HG03196 (cell line): ENCODE measurements at regions not wholly inside any gene's neighbourhood (a gene's known extent, or its start where the extent isn't known, plus 50 kb on each side); places are given as distances from the start of the nearest gene placed in this dataset.

ENCODE experiments used
- ATAC-seq: cut with Tn5 transposase; IDR thresholded peaks from one replicate; pipeline ENCODE4 v1.9.1; 2021; ENCODE audit not compliant: unreplicated experiment

- ATAC-seq: no peak
Measured at GRCh38 chr14:65278589-65278988, 133.9 kb upstream of the FUT8 start.

GRCh38 chr14:65279510-65279909, 133.0 kb upstream of the FUT8 start:
- ATAC-seq: no peak

DNA sequence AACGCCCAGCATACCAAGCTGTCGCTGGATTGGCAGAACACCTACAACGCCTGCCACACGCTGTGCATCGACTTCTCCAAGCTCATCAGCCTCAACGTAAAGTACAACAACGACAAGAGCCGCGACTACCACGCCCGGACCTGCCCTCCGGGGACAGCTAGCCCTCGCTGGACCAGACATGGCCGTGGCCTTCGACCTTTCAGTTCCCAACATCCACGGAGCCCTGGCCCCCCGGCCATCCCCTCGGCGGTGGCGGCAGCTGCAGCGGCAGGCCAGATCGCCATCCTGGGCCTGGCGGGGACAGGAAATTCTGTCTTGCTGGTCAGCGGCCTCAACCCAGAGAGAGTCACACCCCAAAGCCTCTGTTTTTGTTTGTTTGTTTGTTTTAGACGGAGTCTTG, 132.6 kb upstream of the FUT8 start:
- no peak for ATAC-seq

DNA sequence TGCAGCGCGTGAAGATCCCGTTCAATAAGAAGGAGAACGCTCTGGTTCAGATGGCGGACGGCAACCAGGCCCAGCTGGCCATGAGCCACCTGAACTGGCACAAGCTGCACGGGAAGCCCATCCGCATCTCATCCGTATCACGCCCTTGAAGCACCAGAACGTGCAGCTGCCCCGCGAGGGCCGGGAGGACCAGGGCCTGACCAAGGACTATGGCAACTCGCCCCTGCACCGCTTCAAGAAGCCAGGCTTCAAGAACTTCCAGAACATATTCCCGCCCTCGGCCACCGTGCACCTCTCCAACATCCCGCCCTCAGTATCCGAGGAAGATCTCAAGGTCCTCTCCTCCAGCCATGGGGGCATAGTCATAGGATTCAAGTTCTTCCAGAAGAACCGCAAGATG, 131.9 kb upstream of the FUT8 start:
- no peak for ATAC-seq

- no peak for ATAC-seq
Measured at GRCh38 chr14:65281991-65282895, 130.3 kb upstream of the FUT8 start.

- ATAC-seq: no peak
Measured at GRCh38 chr14:65282896-65283253, 129.7 kb upstream of the FUT8 start.

DNA sequence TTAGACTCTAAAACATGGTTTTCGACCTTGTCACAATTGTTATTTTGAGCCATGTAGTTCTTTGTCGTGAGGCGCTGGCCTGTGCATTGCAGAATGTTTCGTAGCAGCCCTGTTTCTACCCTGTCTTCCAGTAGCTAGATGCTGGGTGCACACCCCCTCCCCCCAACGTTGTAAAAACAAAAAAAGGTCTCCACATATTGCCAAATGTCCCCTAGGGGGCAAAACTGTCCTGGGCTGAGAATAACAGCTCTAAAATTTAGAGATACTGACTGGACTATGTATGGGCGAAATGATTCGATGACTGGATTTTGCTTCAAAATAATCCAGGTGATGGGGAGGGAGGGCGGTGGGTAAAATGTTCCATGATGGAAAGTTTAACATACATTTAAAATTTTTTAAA, 126.1 kb upstream of the FUT8 start:
- ATAC-seq: no peak

DNA sequence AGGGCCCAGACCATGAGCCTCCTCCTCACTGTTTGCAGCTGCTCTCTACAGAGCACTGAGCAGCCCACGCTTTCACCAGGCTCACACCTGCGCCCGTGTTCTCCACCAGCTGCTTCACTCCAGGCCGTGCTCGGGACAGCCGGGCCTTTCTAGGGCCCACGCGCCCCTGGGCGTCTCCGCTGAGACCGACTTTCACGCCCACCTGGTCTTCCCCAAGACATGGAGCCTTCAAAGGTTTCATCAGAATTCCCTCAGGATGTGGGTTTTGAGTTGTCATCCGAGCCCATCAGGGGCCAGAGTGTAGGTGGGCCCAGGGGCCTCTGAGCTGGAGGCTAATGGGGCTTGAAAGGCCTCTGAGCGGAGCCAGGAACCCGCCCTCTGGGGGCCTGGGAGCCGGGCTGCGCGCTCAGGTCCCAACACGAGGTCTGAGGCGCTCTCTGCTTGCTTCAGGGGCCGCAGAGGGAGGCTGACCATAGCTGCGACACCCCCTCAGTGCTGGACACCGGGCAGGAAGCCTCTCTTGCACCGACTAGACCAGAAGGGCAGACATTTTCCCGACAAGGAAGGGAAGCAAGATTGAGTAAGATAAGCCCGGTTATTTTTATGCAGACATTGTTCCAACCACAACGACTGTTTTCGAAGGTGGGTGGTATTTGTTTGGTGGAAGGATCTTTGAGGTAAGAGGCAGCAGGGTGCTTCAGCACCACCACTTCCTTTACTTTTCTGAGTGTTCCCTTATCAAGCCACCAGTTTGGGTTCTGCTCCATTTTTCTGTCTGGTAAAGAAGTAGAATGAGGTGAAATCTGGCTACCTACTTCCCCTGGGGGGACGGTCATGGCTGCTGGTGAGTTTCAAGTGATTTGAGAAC, 125.0 kb upstream of the FUT8 start:
- peak; percentile 47 for ATAC-seq

- ATAC-seq: no peak
Measured at GRCh38 chr14:65290830-65291229, 121.7 kb upstream of the FUT8 start.

- ATAC-seq: no peak
Measured at GRCh38 chr14:65291531-65291930, 121.0 kb upstream of the FUT8 start.

DNA sequence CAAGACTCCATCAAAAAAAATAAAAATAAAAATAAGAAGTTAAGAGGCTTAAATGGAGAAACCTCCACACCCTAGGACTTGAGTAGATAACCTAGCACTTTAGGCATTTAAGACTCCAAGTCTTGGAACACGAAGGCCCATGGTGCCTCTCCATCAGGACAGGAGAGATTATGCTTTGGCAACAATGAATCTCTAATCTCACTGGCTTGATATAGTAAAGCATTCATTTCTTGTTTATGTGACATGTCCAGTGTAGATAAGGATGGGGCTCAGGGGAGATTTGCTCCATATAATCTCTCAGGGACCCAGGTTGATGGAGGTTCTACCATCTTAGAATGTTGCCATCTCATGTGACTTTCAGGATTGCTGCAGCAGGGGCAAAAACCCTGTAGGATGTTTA, 117.7 kb upstream of the FUT8 start:
- ATAC-seq: no peak

DNA sequence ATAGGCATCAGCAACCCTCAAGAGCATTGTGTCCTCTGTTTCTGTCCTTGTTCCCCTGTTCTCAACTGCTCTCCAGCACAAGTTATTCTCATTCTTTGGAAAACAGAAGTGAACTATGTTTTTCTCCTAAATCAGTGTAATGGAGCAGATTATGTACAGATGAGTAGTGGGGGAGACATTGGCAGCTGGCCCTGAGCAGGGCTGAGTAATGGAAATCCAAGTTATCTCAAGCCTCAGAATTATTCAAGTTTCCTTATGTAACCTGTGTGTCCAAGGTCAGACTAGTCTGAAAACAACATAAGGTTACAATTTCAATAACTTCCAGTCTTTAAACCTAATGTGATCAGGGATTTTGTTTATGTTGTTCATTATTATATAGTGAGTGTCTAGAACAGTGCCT, 116.1 kb upstream of the FUT8 start:
- no peak for ATAC-seq

GRCh38 chr14:65296876-65297275, 115.7 kb upstream of the FUT8 start:
- ATAC-seq: no peak

DNA sequence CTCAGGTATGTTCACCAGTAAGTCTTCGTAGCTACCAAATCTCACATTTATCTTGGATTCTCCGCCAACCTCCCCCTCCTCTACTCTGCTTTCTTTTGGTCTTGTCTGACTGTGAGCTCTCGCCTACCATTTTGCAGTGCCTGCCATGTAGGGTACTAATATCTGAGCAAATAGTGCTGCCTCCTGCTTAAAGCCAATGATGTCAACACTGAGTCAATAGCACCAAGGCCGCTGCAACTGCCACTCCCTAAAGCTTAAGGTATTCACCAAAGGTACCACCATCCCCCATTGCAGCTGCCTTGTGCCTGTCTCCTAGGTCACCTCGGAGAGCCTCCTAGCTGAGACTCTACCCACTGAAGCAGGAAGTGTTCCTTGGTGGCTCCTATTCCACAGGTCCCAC, 114.8 kb upstream of the FUT8 start:
- no peak for ATAC-seq

GRCh38 chr14:65299826-65300225, 112.7 kb upstream of the FUT8 start:
- ATAC-seq: no peak

DNA sequence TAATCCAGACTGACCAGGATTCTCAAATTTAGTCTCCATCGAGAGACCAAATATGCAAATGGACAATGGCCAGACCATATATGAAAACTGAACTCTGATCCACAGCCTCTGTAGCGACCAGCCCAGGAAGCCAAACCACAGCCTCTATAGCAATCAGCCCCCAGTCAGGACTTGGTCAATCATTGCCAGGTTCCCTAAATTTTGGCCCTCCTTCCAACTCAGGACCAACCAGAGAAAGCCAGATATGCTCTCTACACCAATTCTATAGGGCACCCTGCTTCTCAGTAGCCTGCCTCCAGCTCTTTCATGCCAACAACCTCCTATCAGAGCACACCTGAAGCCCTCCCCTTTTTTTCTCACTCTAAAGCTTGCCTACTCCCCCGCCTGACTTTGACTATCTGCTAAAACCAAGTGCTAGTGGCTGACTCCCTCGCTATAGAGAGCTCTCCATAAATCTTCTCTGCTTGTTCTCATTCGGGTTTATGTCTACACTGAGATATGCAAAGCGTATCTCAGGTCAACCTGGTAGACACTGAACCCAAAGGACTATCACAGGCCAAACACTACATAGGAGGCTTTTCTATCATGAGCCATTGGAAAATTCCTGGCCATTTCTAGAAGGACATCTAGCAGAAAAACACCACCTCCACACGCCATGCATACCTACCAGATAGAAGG, 110.5 kb upstream of the FUT8 start:
- peak; percentile 49 for ATAC-seq

DNA sequence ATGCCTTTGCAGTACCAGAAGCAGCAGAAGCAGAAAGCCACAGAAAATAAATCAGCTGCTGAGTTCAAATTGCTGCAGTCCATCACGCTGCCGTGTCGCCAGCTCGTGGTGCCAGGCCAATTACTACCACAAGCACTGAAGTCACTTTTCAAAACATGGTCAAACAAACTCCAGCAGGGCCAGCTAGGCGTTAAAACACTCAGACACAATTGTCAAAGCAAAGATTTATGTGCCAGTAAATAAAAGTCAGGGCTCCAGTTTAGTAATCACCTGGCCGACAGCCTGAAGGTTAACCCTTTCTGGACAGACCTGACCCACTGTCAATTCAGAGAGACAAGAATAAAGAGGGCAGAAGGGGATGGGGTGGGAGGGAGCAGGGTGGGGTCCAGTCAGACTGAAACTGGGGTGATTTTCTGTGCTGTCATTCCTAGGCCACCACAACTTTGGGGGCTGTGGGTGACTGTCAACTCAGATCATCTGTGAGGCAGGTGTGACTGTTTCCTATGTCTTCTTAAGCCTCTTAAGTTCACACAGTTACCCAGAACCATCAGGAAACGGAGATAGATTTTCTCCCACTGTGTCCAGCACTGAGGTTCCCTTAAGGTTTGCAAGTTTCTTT, 109.8 kb upstream of the FUT8 start:
- peak; percentile 39 for ATAC-seq

GRCh38 chr14:65303190-65303898, 109.2 kb upstream of the FUT8 start:
- ATAC-seq: no peak

DNA sequence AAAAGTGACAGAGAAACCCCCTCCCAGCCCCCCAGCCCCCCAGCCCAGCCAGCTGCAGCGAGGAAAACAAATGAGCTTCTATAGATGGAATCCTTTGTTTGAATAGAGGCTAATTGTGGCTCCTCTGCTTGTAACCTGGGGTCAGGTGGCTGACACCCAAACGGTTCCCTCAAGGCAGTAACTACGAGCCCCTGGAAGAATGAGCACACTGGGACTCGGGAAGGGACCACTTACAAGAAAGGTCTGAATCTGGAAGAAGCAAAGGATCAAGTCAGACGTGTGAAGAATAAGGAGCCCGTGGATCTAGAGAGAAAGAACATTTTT, 108.7 kb upstream of the FUT8 start:
- no peak for ATAC-seq

DNA sequence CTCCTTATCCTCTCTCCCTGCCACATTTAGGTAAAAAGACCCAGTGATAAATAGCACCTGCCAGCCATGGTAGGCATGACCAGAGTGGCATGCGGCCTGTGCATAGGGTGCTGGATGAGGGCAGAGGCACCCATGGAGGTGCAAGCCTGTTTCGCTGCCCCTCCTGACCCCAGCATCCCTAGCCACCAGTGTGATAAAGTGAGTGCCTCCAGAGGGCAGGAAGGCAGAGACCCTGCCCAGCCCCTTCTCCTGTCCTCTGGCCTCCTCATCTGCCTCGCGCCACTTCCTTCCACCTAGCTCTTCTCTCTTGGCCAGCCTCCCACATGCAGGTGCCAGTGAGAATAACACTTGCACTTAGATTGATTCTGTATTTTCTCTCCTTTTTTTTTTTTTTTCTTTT, 108.3 kb upstream of the FUT8 start:
- ATAC-seq: no peak

DNA sequence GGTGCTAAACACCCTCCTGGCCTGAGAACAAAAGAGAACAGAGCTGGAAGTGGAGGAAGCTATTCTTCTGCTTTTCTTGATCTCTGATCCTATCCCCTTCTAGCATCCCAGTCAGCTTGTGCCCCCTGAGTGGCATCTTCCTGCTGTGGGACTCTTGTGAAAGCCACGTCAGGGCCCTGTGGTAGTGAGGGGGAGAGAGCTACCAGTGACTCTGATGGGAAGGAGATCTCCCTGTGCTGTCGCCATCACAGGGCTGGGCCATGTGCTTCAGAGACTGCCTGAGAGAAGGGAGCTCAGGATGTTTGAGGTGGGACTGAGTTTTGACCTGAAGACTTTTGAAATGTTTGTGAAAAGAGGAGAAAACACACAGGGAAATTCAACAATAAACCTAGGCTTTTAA, 107.6 kb upstream of the FUT8 start:
- no peak for ATAC-seq
